ENCODE measurements at regions not wholly inside any gene's neighbourhood (a gene's known extent, or its start where the extent isn't known, plus 50 kb on each side); places are given as distances from the start of the nearest gene placed in this dataset.

DNA sequence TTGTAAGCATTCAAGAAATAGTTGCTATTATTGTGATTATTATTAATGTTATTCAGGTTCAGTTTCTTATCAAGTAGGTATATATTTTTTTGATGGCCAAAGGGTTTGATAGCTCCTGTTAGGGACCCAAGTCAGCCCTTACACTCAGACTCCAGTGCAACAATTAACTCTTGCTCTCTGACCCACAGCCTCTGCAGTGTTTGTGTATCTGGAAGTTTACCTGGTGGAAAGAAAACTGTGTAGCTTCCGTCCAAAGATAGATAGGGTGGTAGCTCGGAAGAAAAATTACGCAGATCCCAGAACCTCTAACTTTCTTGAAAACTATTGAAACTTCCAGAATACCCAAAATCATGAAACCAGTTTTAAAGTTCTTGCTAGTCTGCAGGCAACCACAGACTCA is 58.6 kb upstream of the IGFBP2 start:
- no peak overlapping the region for H3K9ac ChIP-seq (ENCODE audit: insufficient read depth, low read length, poor library complexity, severe bottlenecking)
- peaks cover 0 to 11% (median 2%) of the 10 kb centered on the region in 3 donors for H3K27me3 Mint-ChIP-seq (ENCODE audit: low read depth in 3 of 3)
- H3K4me1 Mint-ChIP-seq, result no peaks in the 10 kb centered on the region
- no peaks in the 10 kb centered on the region for H3K27me3 ChIP-seq (ENCODE audit: control insufficient read depth in 2 of 2, insufficient read depth in 2 of 2, low read length in 2 of 2)
- H3K36me3 Mint-ChIP-seq, result no peaks in the 10 kb centered on the region
- TF ChIP-seq, protein P1, sequence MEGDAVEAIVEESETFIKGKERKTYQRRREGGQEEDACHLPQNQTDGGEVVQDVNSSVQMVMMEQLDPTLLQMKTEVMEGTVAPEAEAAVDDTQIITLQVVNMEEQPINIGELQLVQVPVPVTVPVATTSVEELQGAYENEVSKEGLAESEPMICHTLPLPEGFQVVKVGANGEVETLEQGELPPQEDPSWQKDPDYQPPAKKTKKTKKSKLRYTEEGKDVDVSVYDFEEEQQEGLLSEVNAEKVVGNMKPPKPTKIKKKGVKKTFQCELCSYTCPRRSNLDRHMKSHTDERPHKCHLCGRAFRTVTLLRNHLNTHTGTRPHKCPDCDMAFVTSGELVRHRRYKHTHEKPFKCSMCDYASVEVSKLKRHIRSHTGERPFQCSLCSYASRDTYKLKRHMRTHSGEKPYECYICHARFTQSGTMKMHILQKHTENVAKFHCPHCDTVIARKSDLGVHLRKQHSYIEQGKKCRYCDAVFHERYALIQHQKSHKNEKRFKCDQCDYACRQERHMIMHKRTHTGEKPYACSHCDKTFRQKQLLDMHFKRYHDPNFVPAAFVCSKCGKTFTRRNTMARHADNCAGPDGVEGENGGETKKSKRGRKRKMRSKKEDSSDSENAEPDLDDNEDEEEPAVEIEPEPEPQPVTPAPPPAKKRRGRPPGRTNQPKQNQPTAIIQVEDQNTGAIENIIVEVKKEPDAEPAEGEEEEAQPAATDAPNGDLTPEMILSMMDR (IDR thresholded peaks at IDR 0.05), result no peak
- no peak overlapping the region for H3K4me3 ChIP-seq (replicated peaks in 1 of 3; ENCODE audit: low read depth in 2 of 3, low read length in 3 of 3)
- H4K20me1 ChIP-seq (ENCODE audit: insufficient read depth, low read length), result no peaks in the 10 kb centered on the region
- no peak overlapping the region for H3K27ac Mint-ChIP-seq
- H3K9me3 ChIP-seq (replicated peaks in 1 of 2; ENCODE audit: control insufficient read depth in 1 of 2, insufficient read depth in 1 of 2, low read length in 2 of 2), result no peaks in the 10 kb centered on the region
- no peaks in the 10 kb centered on the region for H3K79me2 ChIP-seq (ENCODE audit: insufficient read depth, low read length)
- WGBS (ENCODE audit: insufficient coverage), result no CpG with 5 or more reads among the region's 3 CpGs
- H3K4me2 ChIP-seq (replicated peaks; ENCODE audit: extremely low read depth, low read length, poor library complexity, severe bottlenecking), result no peak overlapping the region
- no peaks in the 10 kb centered on the region for H3K36me3 ChIP-seq (replicated peaks in 1 of 2; ENCODE audit: control insufficient read depth in 1 of 2, insufficient read depth in 2 of 2, low read length in 2 of 2)
- H2AFZ ChIP-seq (ENCODE audit: insufficient read depth, low read depth, low read length, poor library complexity, severe bottlenecking), result no peak overlapping the region
- no peak overlapping the region for H3K4me3 Mint-ChIP-seq
- H3K27ac ChIP-seq (ENCODE audit: low read depth in 1 of 2, low read length in 2 of 2), result no peak overlapping the region
- DNase-seq, result no peak
- H3K9me3 Mint-ChIP-seq, result peaks cover 0 to 8% (median 3%) of the 10 kb centered on the region in 7 donors
- intact Hi-C loops (cut with micrococcal nuclease), result no loop called here
- H3K4me1 ChIP-seq (ENCODE audit: control insufficient read depth in 1 of 2, insufficient read depth in 2 of 2, low read length in 2 of 2), result no peaks in the 10 kb centered on the region

DNA sequence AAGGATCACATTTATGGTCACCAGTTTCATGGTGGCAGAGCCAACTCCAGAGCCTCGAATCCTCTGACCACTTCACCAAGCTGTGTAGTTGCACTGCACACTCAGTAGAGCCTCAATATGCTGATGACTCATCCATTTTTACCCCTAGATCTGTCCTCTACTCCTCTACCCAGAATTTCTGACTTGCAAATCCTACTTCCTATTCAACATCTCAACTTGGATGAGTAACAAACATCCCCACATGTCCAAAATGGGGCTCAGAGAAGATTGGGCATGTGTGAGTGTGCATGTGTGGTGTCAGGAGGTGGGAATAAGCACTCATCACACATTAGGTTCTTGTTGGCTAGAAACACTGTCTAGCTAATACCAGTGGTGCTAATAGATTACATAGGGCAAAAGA is 57.8 kb upstream of the IGFBP2 start:
- Histone ChIP-seq H3K79me2 (ENCODE audit: insufficient read depth, low read length) (no peaks in the 10 kb centered on the region), H3K4me3 (replicated peaks in 1 of 3; ENCODE audit: low read depth in 2 of 3, low read length in 3 of 3) (no peak overlapping the region), H3K36me3 (replicated peaks in 1 of 2; ENCODE audit: control insufficient read depth in 1 of 2, insufficient read depth in 2 of 2, low read length in 2 of 2) (no peaks in the 10 kb centered on the region), H3K27ac (ENCODE audit: low read depth in 1 of 2, low read length in 2 of 2) (no peak overlapping the region), H4K20me1 (ENCODE audit: insufficient read depth, low read length) (no peaks in the 10 kb centered on the region), H3K4me1 (ENCODE audit: control insufficient read depth in 1 of 2, insufficient read depth in 2 of 2, low read length in 2 of 2) (no peaks in the 10 kb centered on the region), H3K9ac (ENCODE audit: insufficient read depth, low read length, poor library complexity, severe bottlenecking) (no peak overlapping the region), H3K27me3 (ENCODE audit: control insufficient read depth in 2 of 2, insufficient read depth in 2 of 2, low read length in 2 of 2) (no peaks in the 10 kb centered on the region), H2AFZ (ENCODE audit: insufficient read depth, low read depth, low read length, poor library complexity, severe bottlenecking) (no peak overlapping the region), H3K4me2 (replicated peaks; ENCODE audit: extremely low read depth, low read length, poor library complexity, severe bottlenecking) (no peak overlapping the region), H3K9me3 (replicated peaks in 1 of 2; ENCODE audit: control insufficient read depth in 1 of 2, insufficient read depth in 1 of 2, low read length in 2 of 2) (no peaks in the 10 kb centered on the region)
- Mint-ChIP-seq H3K9me3 (peaks cover 0 to 8% (median 3%) of the 10 kb centered on the region in 7 donors), H3K4me1 (no peaks in the 10 kb centered on the region), H3K27ac (no peak overlapping the region), H3K27me3 (ENCODE audit: low read depth in 3 of 3) (peaks cover 1 to 12% (median 3%) of the 10 kb centered on the region in 3 donors), H3K36me3 (no peaks in the 10 kb centered on the region), H3K4me3 (no peak overlapping the region)
- intact Hi-C loops (cut with micrococcal nuclease), result no loop called here
- peak in 1 of 3 donors; percentile 9 for DNase-seq
- WGBS (ENCODE audit: insufficient coverage), result no CpG with 5 or more reads among the region's 1 CpG
- TF ChIP-seq, protein P1 (IDR thresholded peaks at IDR 0.05), result no peak

Measured in CD14-positive monocyte (primary cell).